Colonic mucosa (tissue), 4 donors: ENCODE measurements at regions not wholly inside any gene's neighbourhood (a gene's known extent, or its start where the extent isn't known, plus 50 kb on each side); places are given as distances from the start of the nearest gene placed in this dataset.
"Not testable (repeated sequence)": the region's sequence is repeated elsewhere in the genome, so short reads cannot be mapped to it uniquely, and the experiment has no call there.

Experiments used
- DNase-seq: peaks from one replicate; pipeline ENCODE4 v3.0.0-alpha.2; 2020
- H3K27ac ChIP-seq: fragments of 200-600 bp; one replicate; pipeline ENCODE4 v1.8.0; 2021
- H3K27me3 ChIP-seq: fragments of 200-600 bp; one replicate; pipeline ENCODE4 v1.8.0; 2021
- H3K36me3 ChIP-seq: fragments of 200-600 bp; one replicate; pipeline ENCODE4 v1.8.0; 2021
- H3K4me1 ChIP-seq: fragments of 200-600 bp; one replicate; pipeline ENCODE4 v1.8.0; 2021; ENCODE audit warnings: mild to moderate bottlenecking
- H3K4me3 ChIP-seq: fragments of 200-600 bp; one replicate; pipeline ENCODE4 v1.8.0; 2021
- H3K9ac ChIP-seq, 2 donors: one replicate each; pipeline ENCODE4 v1.7.0; 2013; ENCODE audit warnings: control low read depth in 2 of 2, low read depth in 2 of 2, low read length in 2 of 2
- H3K9me3 ChIP-seq: fragments of 200-600 bp; one replicate; pipeline ENCODE4 v1.8.0; 2021
- intact Hi-C: fragments of 100-400 bp; cut with DNase I; formaldehyde crosslinking; loops from one replicate; pipeline ENCODE4 v1.14.1; 2022
- TF ChIP-seq, protein P1 (sequence below): fragments of 200-600 bp; IDR thresholded peaks from one replicate; pipeline ENCODE4 v1.8.0; 2022; ENCODE audit warnings: antibody characterized with exemption, mild to moderate bottlenecking
- donor health status: healthy.
- donor health status: DM: no; HTN: no; CAD: no.
- donor health status: DM: no; HTN: no; CAD: no.

GRCh38 chr4:112748352-112748878 is 111.5 kb downstream of the LARP7 start:
- no peak overlapping the region for H3K9ac ChIP-seq
- H3K27ac ChIP-seq: no peak overlapping the region
- H3K9me3 ChIP-seq: no peaks in the 10 kb centered on the region
- no peak for DNase-seq
- intact Hi-C loops: no loop called here
- no peaks in the 10 kb centered on the region for H3K4me1 ChIP-seq
- TF ChIP-seq, protein P1, sequence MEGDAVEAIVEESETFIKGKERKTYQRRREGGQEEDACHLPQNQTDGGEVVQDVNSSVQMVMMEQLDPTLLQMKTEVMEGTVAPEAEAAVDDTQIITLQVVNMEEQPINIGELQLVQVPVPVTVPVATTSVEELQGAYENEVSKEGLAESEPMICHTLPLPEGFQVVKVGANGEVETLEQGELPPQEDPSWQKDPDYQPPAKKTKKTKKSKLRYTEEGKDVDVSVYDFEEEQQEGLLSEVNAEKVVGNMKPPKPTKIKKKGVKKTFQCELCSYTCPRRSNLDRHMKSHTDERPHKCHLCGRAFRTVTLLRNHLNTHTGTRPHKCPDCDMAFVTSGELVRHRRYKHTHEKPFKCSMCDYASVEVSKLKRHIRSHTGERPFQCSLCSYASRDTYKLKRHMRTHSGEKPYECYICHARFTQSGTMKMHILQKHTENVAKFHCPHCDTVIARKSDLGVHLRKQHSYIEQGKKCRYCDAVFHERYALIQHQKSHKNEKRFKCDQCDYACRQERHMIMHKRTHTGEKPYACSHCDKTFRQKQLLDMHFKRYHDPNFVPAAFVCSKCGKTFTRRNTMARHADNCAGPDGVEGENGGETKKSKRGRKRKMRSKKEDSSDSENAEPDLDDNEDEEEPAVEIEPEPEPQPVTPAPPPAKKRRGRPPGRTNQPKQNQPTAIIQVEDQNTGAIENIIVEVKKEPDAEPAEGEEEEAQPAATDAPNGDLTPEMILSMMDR: no peak
- H3K27me3 ChIP-seq: no peaks in the 10 kb centered on the region
- no peaks in the 10 kb centered on the region for H3K36me3 ChIP-seq
- no peak overlapping the region for H3K4me3 ChIP-seq

GRCh38 chr4:112750749-112751148 is 113.8 kb downstream of the LARP7 start:
- intact Hi-C loops, H3K27ac ChIP-seq, H3K36me3 ChIP-seq, H3K9ac ChIP-seq, H3K9me3 ChIP-seq, DNase-seq, H3K4me1 ChIP-seq, H3K4me3 ChIP-seq, H3K27me3 ChIP-seq: not testable (repeated sequence)

GRCh38 chr4:112751447-112751846 is 114.5 kb downstream of the LARP7 start:
- intact Hi-C loops: no loop called here
- H3K9me3 ChIP-seq: no peaks in the 10 kb centered on the region
- H3K36me3 ChIP-seq: no peaks in the 10 kb centered on the region
- DNase-seq: no peak
- no peak overlapping the region for H3K4me3 ChIP-seq
- TF ChIP-seq, protein P1: no peak
- H3K4me1 ChIP-seq: no peaks in the 10 kb centered on the region
- H3K27me3 ChIP-seq: no peaks in the 10 kb centered on the region
- H3K27ac ChIP-seq: no peak overlapping the region
- no peak overlapping the region for H3K9ac ChIP-seq

GRCh38 chr4:112752061-112752460 is 115.1 kb downstream of the LARP7 start:
- no peak overlapping the region for H3K9ac ChIP-seq
- intact Hi-C loops: no loop called here
- TF ChIP-seq, protein P1: no peak
- no peak overlapping the region for H3K4me3 ChIP-seq
- H3K27me3 ChIP-seq: no peaks in the 10 kb centered on the region
- no peaks in the 10 kb centered on the region for H3K36me3 ChIP-seq
- H3K4me1 ChIP-seq: no peaks in the 10 kb centered on the region
- no peak overlapping the region for H3K27ac ChIP-seq
- no peaks in the 10 kb centered on the region for H3K9me3 ChIP-seq
- no peak for DNase-seq

GRCh38 chr4:112752510-112752909 is 115.6 kb downstream of the LARP7 start:
- no peak for DNase-seq
- TF ChIP-seq, protein P1: no peak
- Histone ChIP-seq H3K9me3 (no peaks in the 10 kb centered on the region), H3K4me1 (no peaks in the 10 kb centered on the region), H3K36me3 (no peaks in the 10 kb centered on the region), H3K9ac (no peak overlapping the region), H3K4me3 (no peak overlapping the region), H3K27ac (no peak overlapping the region), H3K27me3 (no peaks in the 10 kb centered on the region)
- intact Hi-C loops: no loop called here

GRCh38 chr4:112753333-112753732 is 116.4 kb downstream of the LARP7 start:
- no peaks in the 10 kb centered on the region for H3K36me3 ChIP-seq
- no peak overlapping the region for H3K4me3 ChIP-seq
- no peak for DNase-seq
- intact Hi-C loops: no loop called here
- H3K4me1 ChIP-seq: no peaks in the 10 kb centered on the region
- H3K9ac ChIP-seq: no peak overlapping the region
- no peaks in the 10 kb centered on the region for H3K27me3 ChIP-seq
- H3K27ac ChIP-seq: no peak overlapping the region
- H3K9me3 ChIP-seq: no peaks in the 10 kb centered on the region
- TF ChIP-seq, protein P1: no peak
